NCI-H526 (cell line): ENCODE measurements at regions not wholly inside any gene's neighbourhood (a gene's known extent, or its start where the extent isn't known, plus 50 kb on each side); places are given as distances from the start of the nearest gene placed in this dataset.

ENCODE experiments used
- DNase-seq, 2 experiments: peaks; one replicate each; lab custom pipeline; 2025; lab: John Stamatoyannopoulos, UW

DNA sequence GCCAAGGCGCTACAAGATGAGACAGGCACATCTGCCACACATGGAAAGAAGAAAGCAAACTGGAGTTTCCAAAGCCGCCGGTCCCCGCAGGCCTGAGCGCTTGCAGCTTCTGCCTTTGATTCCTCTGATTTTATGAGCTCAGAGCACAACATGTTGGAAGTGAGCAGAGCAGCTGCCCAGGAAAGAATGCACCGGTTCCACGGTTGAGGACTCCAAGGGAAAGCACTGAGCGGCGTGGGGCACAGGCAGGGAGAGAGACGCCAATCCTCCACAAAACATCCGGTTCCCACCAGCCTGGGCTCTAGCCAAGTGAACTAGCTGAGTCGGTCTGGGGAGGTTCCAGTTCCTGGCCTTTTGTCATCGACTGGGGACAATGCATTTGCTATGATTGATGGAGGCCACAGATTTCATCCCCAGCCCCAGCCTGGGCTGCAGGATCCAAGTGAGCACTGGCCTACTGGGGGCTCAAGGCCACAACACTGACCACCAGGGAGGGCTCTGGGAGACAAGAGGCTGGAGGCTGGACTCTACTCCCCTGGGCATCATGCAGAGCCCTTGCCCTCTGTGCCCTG is 253.1 kb upstream of the IRF2BP2 start:
- peak in 1 of 2 experiments; percentile 45 for DNase-seq

DNA sequence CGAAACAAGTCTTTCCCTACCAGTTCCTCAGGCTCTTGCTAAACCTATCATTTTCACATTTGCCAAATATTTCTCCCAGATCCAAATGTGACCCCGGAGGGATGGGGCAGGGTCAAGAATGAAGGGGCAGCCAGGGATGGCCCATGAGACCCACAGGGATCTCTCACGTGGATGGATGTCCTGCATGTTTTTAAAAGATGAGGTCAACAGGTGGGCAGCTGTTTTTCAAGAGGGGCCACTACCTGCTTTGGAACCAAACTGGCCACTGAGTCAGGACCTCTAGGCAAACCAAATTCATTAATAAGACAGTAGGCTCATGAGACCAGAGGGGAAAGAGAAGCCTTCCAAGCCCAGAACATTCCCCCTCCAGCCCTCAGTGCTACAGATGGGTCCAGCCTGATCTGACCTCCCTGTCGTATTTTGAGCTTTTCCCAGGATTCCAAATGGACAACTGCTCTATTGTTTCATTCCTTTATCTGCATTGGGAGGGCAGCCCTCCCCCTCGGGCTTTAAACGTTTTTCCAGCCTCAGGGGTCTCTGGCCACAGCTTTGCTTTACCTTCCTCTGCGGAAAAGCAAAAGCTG is 252.5 kb upstream of the IRF2BP2 start:
- no peak for DNase-seq

DNA sequence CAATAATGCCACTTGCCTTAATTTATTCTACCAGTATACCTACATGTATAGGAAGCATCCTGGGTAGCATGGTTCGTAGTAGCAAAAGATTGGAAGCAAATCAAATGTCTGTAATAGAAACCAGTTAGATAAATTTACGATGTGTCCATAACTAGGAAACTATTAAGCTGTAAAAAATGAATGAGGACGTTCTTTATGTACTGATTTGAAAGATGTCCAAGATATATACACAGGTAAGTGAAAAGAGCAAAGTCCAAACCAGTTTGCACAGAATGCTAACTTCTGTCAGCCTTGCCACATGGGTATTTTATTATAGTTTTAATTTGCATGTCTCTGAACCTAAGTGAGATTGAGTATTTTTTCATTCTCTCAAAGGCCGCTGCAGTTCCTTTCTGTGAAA is 251.8 kb upstream of the IRF2BP2 start:
- peak; percentile 55 to 60 for DNase-seq

DNA sequence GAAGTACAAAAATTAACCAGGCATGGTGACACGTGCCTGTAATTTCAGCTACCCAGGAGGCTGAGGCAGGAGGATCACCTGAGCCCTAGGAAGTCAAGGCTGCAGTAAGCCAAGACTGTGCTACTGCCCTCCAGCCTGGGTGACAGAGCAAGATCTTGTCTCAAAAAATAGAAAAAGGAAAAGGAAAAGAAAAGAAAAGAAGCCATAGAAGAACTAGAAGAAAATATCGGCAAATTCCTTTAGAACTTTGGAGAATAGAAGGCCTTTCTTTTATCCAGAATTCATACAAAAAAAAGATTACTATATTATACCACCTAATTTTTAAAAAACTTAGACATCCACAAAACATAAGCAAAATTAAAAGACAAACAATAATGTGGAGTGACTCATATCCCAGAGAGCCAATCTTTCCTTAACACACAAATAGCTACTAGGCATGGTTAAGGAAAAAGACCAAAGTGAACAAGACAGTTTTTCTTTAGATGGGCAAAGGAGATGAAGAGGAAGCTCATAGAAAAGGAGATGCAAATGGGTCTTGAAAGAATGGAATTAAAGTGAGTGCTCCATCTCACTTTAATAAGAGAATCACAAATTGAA is 251.1 kb upstream of the IRF2BP2 start:
- no peak for DNase-seq

DNA sequence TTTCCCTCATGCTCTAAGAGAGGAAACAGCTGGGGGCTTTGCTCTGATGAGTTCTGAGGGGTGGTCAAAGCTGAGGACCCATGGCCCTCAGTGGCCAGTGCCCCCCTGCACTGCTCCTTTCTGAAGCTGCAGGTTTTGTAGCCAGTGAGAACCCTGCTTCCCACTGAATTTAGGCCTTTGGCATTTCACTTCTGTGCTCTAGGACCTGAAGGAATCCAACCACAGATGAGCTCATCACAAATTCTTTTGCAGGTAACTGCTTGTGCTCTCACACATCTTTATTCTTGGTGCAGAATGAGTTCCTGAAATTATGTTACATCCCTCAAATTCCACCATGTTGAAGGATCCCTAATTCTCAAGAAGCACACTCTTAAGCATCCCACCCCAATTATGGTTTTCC is 248.7 kb upstream of the IRF2BP2 start:
- DNase-seq: no peak

DNA sequence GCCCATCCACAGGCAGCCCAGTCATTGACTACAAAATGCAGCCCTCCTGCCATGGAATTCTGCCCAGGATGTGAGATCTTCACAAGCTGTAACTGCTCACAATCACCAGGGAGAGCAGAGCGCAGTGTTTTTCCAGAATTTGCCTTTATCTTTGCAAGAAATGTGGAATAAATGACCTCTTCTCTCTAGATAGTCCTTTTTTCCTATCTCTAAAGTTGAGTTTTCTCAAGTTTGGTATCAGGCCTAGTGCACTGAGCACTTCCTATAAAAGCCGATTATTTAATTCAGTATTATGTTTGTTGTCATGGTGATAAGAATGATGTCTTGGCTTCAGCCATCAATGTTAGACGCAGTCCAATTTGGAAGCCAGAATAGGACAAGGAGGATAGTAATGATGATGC is 246.9 kb upstream of the IRF2BP2 start:
- no peak for DNase-seq

DNA sequence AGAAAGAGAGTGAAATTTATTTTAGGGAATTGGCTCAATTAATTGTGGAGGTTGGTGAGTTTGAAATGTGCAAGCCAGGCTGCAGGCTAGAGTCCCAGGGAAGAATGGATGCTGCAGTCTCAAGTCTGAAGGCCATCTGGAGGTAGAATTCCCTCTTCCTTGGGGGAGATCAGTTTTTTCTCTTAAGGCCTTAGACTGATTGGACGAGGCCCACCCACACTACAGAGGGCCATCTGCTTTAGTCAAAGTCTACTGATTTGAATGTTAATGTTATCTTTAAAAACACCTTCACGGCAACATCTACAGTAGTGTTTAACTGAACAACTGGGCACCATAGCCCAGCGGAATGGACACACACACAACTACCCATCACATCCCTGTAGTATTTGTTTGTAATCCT is 245.9 kb upstream of the IRF2BP2 start:
- no peak for DNase-seq

DNA sequence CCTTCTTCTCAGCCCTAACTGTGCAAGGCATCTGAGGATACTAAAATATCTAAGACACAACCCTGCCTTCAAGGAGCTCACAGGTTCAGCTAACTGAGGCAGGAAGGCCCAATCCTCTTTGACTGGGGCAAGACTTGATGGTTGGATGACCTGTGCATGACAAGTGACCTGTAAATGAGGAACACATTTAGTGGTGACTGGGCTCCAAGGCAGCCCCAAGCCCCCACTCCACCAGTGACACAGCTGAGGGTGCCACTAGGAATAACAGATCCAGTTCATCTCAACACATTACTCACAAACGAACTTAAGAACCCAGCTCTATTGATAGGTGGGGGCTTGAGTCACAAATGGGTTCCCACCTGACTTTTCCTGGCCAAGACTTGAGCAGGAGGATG is 244.7 kb upstream of the IRF2BP2 start:
- DNase-seq: no peak

DNA sequence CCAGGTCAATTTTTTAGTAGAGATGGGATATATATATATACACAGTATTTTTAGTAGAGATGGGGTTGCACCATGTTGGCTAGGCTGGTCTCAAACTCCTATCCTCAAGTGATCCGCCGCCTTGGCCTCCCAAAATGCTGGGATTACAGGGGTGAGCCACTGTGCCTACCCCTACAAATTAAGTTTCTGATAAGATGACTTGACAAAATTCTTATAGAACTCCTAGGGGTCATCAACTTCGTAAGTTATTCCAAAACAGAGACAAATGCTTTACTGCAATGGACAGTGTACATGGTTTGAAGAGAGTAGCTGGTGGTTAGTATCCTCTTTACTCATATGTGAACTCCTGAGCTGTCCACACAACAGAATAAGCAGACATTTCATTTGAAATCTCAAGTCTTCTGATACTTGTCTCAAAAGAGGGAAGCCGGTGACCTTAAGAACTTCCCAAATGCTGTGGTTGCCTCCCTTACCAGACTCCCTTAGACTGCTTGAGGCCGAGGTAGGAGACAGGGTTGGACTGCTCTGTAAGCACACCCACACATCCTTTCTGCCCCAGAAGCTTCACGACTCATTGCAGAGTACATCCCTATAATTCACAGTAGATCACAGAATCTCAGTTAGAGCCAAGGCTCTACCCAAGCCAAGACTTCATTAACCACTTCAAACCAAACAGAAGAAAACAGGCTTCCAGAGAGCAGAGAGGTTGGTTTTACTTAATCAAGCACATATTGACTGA is 244.1 kb upstream of the IRF2BP2 start:
- DNase-seq: no peak

DNA sequence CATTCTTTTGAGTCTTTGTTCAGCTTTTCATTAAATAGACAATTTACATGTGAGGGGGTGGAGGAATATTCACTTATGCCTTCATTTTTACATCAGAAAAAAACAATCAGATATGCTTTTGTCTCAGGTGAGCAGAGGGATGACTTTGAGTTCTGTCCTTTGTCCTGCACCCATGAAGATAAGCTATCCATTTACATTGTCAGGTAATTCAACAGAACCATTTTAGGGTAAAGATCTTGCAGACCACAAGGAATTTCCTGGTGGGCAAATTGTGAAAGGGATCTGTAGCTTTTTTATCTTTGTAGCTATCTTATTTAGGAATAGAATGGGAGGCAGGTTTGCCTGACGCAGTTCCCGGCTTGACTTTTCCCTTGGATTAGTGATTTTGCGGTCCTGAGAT is 242.7 kb upstream of the IRF2BP2 start:
- no peak for DNase-seq

DNA sequence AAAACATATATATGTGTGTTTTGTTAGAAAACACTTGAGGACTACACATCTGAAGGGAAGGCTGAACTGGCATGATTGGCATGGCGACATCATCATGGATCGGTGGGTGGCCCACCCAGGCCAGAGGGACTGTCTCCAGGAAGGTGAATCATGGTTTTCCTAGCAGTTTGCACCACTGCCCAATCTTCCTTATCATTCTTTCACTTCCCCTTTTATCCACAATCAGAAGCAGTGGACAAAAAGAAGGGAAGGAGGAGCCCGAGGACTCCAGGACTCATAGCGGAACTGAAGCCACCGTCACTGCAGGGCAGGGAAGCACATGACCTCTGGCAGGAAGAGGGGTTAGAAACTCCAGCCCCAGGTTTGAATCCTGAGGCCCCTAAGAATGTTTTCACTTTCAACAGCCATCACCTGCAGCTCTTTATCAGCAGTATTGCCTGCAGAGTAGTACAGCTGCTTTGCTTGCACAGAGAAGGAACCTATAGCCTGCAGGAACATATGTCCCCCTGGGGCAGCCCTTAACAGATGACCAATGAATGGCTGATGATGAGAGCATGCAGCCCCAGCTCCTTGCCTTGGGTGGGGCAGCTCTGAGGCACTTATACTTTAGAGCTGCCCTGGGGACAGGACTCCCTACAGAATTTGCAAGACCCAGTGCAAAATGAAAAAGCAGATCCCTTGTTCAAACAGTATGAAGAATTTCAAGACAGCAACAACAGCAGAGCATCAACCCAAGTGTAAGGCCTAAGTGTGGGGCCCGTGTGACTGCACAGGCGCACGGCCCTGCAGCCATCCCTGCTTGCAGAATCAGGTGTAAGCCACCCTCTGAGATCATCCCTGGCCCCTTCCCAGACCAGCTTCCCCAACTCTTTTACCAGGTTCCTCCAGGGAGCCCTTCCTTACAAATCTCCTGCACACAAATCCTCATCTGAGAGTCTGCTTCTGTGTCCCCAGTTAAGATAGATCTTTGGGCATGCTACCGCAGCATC is 241.8 kb upstream of the IRF2BP2 start:
- DNase-seq: no peak

DNA sequence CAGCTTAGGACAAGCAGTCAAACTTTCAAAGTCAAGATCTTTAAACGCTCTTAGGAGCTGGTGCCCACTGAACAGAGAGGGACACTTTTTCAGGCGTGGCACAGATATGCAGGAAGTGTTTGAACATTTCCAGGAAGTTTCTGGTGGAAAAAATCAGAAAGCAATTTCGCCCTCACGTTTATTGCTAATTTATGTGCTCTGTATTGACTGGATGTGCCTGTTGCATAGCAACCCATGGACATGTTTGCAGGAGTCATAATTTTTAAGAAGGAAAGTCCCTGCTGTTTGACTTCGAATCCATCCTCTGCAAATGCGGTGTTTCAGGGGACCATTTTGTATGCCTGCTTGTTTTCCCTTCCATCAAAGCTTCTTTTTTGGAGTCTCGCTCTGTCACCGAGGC is 239.9 kb upstream of the IRF2BP2 start:
- no peak for DNase-seq

DNA sequence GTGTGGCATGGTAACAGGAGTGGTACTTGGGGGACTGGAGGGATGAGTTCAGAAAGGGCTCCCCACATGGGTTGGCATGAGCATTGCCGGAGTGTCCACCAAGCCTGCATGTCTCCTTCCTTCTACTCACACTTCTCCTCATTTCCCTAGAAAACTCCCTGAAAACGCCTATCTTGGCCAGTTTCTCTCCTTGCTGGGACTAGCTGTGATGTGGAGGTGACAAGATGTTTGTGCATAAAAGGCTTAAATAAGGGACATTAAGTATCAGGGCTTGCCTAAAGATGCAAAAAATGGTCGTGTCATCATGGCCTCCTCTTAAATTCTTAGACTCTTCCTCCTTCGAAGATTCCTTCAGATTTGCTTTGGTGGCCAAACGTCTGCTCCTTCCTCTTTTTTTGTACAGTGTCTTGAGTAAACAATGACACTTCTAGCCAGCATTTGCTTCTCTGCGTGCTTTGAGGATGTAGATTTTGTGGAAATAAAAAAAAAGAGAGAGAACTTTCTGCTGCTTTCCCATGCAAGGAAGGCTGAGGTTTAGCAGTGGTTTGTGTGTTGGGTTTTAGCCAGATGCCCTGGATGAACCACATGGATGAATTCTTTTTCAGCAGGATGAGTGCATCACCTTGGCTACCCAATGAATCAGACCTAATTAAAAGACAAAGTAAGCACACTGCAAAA is 239.1 kb upstream of the IRF2BP2 start:
- DNase-seq: no peak

DNA sequence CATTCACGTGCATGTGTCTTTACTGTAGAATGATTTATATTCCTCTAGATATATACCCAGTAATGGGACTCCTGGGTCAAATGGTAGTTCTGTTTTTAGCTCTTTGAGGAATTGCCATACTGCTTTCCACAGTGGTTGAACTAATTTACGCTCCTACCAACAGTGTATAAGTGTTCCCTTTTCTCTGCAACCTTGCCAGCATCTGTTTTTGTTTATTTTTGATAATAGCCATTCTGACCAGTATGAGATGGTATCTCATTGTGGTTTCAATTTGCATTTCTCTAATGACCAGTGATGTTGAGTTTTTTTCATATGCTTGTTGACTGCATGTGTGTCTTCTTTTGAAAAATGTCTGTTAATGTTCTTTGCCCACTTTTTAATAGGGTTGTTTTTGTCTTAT is 236.8 kb upstream of the IRF2BP2 start:
- peak in 1 of 2 experiments; percentile 8 for DNase-seq

DNA sequence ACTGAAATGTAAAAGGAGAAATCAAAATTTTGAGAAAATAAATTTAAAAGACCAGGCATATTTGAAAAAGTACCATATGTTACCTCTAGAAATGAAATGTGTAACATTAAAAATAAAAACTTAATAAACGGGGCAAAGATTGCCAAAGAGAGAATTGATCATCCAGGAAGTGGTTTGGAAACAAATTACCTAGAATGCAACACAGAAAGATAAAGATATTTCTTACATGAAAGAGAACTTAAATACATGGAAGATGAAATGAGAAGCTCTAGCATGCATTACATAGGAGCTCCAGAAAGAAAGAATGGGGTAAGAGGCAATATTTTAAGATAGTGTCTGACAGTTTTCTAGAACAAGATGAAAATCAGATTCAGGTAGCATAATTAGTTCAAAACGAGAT is 235.9 kb upstream of the IRF2BP2 start:
- no peak for DNase-seq

DNA sequence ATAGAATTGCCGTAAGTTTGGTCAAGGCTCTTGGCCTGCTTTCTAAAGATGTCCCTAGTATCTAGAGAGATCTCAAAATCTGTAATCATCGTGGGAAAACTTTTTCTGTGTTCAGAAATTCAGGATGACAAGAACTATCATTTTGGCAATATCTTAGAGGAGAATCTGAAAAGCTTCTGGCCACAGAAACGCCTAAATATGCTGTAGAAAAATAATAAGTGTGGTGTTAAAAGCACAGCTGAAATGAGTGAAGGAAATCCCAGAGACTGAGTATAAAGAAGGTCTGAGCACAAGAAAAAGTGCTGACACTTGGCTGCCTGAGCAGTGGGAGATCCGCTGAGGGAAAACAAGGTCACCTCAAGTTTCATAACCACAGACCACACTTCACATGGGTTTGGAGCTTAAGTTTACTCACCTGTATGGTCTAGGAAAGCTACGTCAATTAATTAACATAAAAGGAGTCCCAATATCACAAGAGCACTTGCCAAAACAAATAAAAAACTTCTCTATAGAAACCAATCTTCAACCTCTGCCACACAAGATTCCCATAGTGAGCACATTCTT is 235.2 kb upstream of the IRF2BP2 start:
- no peak for DNase-seq

DNA sequence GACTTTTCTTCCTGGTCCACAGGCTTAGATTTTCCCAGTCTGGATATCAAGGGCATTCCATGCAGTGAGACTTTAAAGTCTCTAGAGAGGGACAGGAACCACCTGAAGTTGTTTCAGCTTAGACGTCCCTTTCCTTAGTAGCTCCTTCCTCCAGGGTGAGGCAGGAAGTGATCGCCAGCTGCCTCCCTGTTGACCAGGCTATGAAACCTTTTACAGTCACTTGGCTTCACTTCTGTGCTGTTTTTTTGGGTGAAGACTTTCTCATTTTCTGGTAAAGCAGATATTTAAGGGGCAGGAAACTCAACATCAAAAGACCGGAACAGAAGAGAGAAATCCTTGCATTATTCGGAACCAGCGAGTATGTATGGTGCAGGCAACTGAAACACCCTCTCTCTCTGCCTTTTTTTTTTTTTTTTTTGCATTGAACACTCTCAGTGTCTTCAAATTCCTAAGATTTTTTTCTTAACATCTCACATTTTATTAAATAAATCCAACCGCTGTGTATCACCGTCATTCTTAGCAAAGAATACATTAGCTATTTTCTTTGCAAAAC is 234.6 kb upstream of the IRF2BP2 start:
- DNase-seq: no peak

DNA sequence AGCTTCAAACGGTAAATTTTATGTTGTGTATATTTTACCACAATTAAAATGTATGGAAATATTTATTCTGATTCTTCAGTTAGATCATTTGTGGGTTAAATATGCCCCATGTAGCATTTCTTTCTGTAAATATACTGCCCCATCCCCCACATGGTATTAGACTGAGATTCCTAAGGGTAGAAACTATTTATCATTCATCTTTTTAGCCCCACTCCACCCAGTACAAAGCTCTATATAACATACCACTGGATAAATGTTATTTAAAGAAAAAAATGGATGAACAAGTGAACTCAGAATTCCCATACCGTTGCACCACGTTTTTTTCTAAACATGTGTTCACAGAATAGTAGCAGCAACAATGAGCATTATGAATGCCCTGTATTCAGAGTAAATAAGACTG is 234.0 kb upstream of the IRF2BP2 start:
- no peak for DNase-seq

DNA sequence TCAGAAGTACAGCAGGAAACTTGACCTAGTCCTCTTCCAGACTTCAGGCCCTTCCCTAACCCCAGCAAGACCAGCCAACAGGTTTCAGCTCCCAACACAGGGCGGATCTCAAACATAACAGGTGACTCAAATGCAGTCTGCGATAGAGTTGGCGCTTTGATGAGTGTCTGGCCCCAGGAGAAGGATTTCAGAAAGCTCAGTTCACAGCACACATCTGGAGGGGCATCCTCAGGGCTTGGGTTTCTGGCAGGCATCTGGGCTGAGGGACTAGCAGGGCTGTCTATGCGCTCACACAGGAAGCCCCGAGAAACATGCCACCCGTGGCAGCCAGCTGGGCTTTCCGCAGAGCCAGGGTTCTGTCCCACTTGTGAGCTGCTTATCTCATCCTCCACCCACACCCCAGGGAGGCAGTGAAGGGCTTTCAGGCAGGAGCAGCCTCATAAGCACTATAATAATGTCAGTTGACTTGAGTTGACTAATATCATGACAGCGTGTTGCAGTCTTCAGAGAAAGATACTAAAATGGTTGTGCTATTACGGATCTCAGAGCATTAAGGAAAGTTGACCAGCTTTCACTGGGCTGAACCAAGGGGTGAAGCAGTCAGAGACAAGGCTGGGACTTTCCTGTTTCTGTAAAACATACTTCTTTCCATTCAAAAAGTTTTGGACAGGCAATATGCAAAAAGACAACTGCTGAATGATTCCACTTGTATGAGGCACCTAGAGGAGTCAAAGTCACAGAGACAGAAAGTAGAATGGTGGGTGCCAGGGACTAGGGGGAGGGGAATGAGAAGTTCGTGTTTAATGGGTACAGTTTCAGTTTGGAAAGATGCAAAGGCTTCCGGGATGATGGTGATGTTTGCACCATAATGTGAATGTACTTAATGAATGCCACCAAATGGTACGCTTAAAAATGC is 233.0 kb upstream of the IRF2BP2 start:
- DNase-seq: no peak
